ENCODE measurements at regions not wholly inside any gene's neighbourhood (a gene's known extent, or its start where the extent isn't known, plus 50 kb on each side); places are given as distances from the start of the nearest gene placed in this dataset.

- no peak for TF ChIP-seq ZNF407 (CRISPR knock-in tag; IDR thresholded peaks at IDR 0.05; ENCODE audit: not compliant biosample characterization)
- no peak for TF ChIP-seq ARHGAP35 (CRISPR knock-in tag; IDR thresholded peaks at IDR 0.05; ENCODE audit: borderline replicate concordance)
- no peak for TF ChIP-seq ZNF678 (CRISPR knock-in tag; IDR thresholded peaks at IDR 0.05)
- no peak for TF ChIP-seq ZNF335 (CRISPR knock-in tag; IDR thresholded peaks at IDR 0.05)
- no peak for TF ChIP-seq ZNF83 (CRISPR knock-in tag; IDR thresholded peaks at IDR 0.05; ENCODE audit: borderline replicate concordance)
- no peak for TF ChIP-seq ZIK1 (CRISPR knock-in tag; IDR thresholded peaks at IDR 0.05; ENCODE audit: borderline replicate concordance, low read depth)
- TF ChIP-seq ZNF775 (CRISPR knock-in tag; IDR thresholded peaks at IDR 0.05; ENCODE audit: borderline replicate concordance) = no peak
- TF ChIP-seq TFE3 (CRISPR knock-in tag; IDR thresholded peaks at IDR 0.05) = 0 out of 2 replicates have a peak, but pooled peaks have one; percentile 33
- no peak for TF ChIP-seq ZMAT5 (CRISPR knock-in tag; IDR thresholded peaks at IDR 0.05; ENCODE audit: borderline replicate concordance, low read depth)
- peak; percentile 46; the same call in 1 of the 2 replicates for TF ChIP-seq NCOR1 (IDR thresholded peaks at IDR 0.05; ENCODE audit: borderline replicate concordance, low read length)
- TF ChIP-seq ZSCAN5A (CRISPR knock-in tag; IDR thresholded peaks at IDR 0.05; ENCODE audit: borderline replicate concordance) = no peak
- TF ChIP-seq SOX6 (IDR thresholded peaks at IDR 0.05) = no peak
- peak; percentile 87 for TF ChIP-seq SOX6 (CRISPR knock-in tag; IDR thresholded peaks at IDR 0.05)
- TF ChIP-seq DMAP1 (CRISPR knock-in tag; IDR thresholded peaks at IDR 0.05) = no peak
- TF ChIP-seq ZSCAN31 (CRISPR knock-in tag; IDR thresholded peaks at IDR 0.05; ENCODE audit: low read depth) = no peak
- TF ChIP-seq PAWR (CRISPR knock-in tag; IDR thresholded peaks at IDR 0.05; ENCODE audit: borderline replicate concordance) = no peak
- no peak for TF ChIP-seq ZNF10 (CRISPR knock-in tag; IDR thresholded peaks at IDR 0.05; ENCODE audit: borderline replicate concordance, low read depth)
- no peak for TF ChIP-seq ZNF367 (CRISPR knock-in tag; IDR thresholded peaks at IDR 0.05; ENCODE audit: borderline replicate concordance)
- TF ChIP-seq PLRG1 (conservative IDR thresholded peaks at IDR 0.05) = no peak
Observed at GRCh38 chr5:124663101-124663506, 83.3 kb downstream of the ZNF608 start (continued).
